SK-N-SH treated with all-trans-retinoic acid at 6 μM for 48 hours (cell line): ENCODE measurements at regions not wholly inside any gene's neighbourhood (a gene's known extent, or its start where the extent isn't known, plus 50 kb on each side); places are given as distances from the start of the nearest gene placed in this dataset.
A peak's percentile ranks its signal among the peaks of the same experiment; 100 is the strongest.

Experiments used
- ATAC-seq: fragments of 200-7000 bp; cut with Tn5 transposase; 3 replicates; pipeline ENCODE4 v1.9.1; 2020; ENCODE audit warnings: mild to moderate bottlenecking, moderate library complexity
- ARNTL ChIP-seq: fragments of 450-650 bp; formaldehyde crosslinking; IDR thresholded peaks from 2 replicates; pipeline ENCODE4 v1.5.0; 2020; ENCODE audit warnings: low read depth, mild to moderate bottlenecking, moderate library complexity, borderline replicate concordance
- BACH2 ChIP-seq: fragments of 250-450 bp; sonication (Bioruptor Pico); IDR thresholded peaks from 2 replicates; pipeline ENCODE4 v1.9.0; 2021; ENCODE audit warnings: mild to moderate bottlenecking, borderline replicate concordance
- CSDC2 ChIP-seq: fragments of 250-450 bp; sonication (Bioruptor Pico); IDR thresholded peaks from 2 replicates; pipeline ENCODE4 v1.5.0; 2020; ENCODE audit warnings: mild to moderate bottlenecking, moderate library complexity
- ISL1 ChIP-seq: fragments of 250-450 bp; sonication (Bioruptor Pico); IDR thresholded peaks from 2 replicates; pipeline ENCODE4 v2.1.2; 2022; ENCODE audit warnings: mild to moderate bottlenecking, moderate library complexity
- OSR1 ChIP-seq: fragments of 250-450 bp; sonication (Bioruptor Pico); IDR thresholded peaks from 2 replicates; pipeline ENCODE4 v1.8.0; 2022; ENCODE audit warnings: moderate library complexity, mild to moderate bottlenecking, inconsistent platforms
- PPARA ChIP-seq: fragments of 250-450 bp; sonication (Bioruptor Pico); IDR thresholded peaks from 2 replicates; pipeline ENCODE4 v1.5.0; 2020; ENCODE audit warnings: mild to moderate bottlenecking, borderline replicate concordance
- SNAI2 ChIP-seq: fragments of 250-450 bp; sonication (Bioruptor Pico); IDR thresholded peaks from 2 replicates; pipeline ENCODE4 v1.5.0; 2020; ENCODE audit warnings: mild to moderate bottlenecking, moderate library complexity
- TCF4 ChIP-seq: fragments of 250-450 bp; sonication (Bioruptor Pico); IDR thresholded peaks from 2 replicates; pipeline ENCODE4 v1.8.0; 2021; ENCODE audit warnings: mild to moderate bottlenecking, moderate library complexity, borderline replicate concordance
- ZC3H10 ChIP-seq: fragments of 250-450 bp; sonication (Bioruptor Pico); IDR thresholded peaks from 2 replicates; pipeline ENCODE4 v1.5.1; 2021; ENCODE audit warnings: mild to moderate bottlenecking, moderate library complexity
- ZFP3 ChIP-seq: fragments of 250-450 bp; sonication (Bioruptor Pico); IDR thresholded peaks from 2 replicates; pipeline ENCODE4 v1.5.0; 2020; ENCODE audit warnings: mild to moderate bottlenecking, moderate library complexity
- ZNF565 ChIP-seq: fragments of 450-650 bp; formaldehyde crosslinking; conservative IDR thresholded peaks from 2 replicates; pipeline ENCODE4 v1.5.0; 2020; ENCODE audit warnings: low read depth, mild to moderate bottlenecking, moderate library complexity
- ZNF70 ChIP-seq: fragments of 450-650 bp; formaldehyde crosslinking; IDR thresholded peaks from 2 replicates; pipeline ENCODE4 v1.5.0; 2020; ENCODE audit warnings: mild to moderate bottlenecking, moderate library complexity
- TF ChIP-seq, protein P1 (sequence below): fragments of 250-450 bp; sonication (Bioruptor Pico); IDR thresholded peaks from 2 replicates; pipeline ENCODE4 v1.5.1; 2020; ENCODE audit warnings: low read depth, mild to moderate bottlenecking, moderate library complexity
- TF ChIP-seq, protein P2 (sequence below): fragments of 250-450 bp; sonication (Bioruptor Pico); IDR thresholded peaks from 2 replicates; pipeline ENCODE4 v1.5.0; 2020; ENCODE audit warnings: mild to moderate bottlenecking, moderate library complexity

GRCh38 chr5:51559921-51560658 lies 176.8 kb downstream of the ISL1 start:
- TF ChIP-seq, protein P1, sequence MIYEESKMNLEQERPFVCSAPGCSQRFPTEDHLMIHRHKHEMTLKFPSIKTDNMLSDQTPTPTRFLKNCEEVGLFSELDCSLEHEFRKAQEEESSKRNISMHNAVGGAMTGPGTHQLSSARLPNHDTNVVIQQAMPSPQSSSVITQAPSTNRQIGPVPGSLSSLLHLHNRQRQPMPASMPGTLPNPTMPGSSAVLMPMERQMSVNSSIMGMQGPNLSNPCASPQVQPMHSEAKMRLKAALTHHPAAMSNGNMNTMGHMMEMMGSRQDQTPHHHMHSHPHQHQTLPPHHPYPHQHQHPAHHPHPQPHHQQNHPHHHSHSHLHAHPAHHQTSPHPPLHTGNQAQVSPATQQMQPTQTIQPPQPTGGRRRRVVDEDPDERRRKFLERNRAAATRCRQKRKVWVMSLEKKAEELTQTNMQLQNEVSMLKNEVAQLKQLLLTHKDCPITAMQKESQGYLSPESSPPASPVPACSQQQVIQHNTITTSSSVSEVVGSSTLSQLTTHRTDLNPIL = no peak
- TF ChIP-seq TCF4 (CRISPR knock-in tag) (peak; percentile 36; the same call in 1 of the 2 replicates), ZNF70 (CRISPR knock-in tag) (peak; percentile 91), CSDC2 (CRISPR knock-in tag) (no peak)
- no peak for ATAC-seq

DNA sequence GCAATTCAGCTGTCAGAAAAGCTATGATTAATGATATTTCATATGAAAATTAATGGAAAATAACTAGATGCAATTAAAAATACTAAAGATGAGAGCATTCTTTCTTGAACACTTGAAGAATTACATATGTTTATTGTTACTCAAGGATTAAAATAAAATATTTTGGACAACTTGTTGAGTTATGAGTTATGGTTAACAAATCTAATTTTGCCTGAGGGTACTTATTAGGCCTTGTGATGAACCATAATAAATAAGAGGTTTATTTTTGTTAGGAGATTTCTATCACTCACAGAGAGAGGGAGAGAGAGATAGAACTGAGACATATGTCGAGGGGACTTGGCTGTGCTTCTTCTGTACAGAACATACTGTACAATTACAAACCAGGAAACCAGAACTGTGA lies 183.7 kb downstream of the ISL1 start:
- TF ChIP-seq PPARA (CRISPR knock-in tag) = no peak
- peak; percentile 80 for TF ChIP-seq ISL1 (CRISPR knock-in tag)
- TF ChIP-seq ZC3H10 (CRISPR knock-in tag) = peak; percentile 51; the same call in 1 of the 2 replicates
- TF ChIP-seq SNAI2 (CRISPR knock-in tag) = no peak
- ATAC-seq = peak; percentile 68

DNA sequence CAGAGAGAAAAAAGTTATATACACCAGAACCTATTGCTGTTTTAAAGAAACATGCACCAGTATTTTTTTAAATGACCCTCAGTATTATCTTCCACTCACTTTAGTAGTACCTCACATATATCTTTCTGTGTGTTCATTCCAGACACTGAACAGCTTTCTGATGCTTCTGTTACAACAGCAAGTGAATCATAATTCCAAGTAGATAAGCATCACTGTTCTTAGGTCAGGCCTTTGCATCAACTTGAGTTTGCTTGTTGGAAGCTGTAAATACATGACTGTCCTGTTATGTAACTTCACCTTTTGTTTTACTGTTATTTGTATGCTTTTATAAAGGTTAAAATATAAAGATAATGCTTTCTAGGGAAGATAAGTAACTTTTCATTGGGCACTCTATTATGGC lies 184.4 kb downstream of the ISL1 start:
- peak; percentile 74 for TF ChIP-seq ISL1 (CRISPR knock-in tag)
- TF ChIP-seq ZFP3 (CRISPR knock-in tag) = no peak
- TF ChIP-seq, all 23 proteins: peak for 1
- peak; percentile 69 for ATAC-seq

DNA sequence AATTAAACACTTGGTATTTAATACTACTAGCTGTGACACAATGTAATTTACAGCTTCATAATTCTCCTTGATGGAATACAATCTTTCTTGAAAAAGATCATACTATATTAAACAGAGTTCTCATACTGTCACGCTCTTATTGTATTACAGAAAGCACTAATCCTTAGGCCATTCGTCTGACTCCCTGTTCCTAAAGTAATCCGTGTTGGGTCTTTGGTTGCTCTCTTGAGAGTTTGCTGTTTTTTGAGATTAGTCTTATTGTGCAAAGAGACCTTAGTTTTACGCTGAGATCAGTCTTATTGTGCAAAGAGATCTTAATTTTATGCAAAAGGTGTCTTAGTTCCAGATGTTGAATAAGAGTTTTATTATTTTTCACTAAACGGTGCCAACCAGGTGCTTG lies 190.6 kb downstream of the ISL1 start:
- TF ChIP-seq, protein P1 = no peak
- TF ChIP-seq CSDC2 (CRISPR knock-in tag) (no peak), ARNTL (CRISPR knock-in tag) (no peak), ZNF565 (CRISPR knock-in tag) (no peak), BACH2 (CRISPR knock-in tag) (no peak), OSR1 (CRISPR knock-in tag) (no peak), ZC3H10 (CRISPR knock-in tag) (no peak), PPARA (CRISPR knock-in tag) (no peak), SNAI2 (CRISPR knock-in tag) (no peak), ISL1 (CRISPR knock-in tag) (no peak)
- TF ChIP-seq, protein P2, sequence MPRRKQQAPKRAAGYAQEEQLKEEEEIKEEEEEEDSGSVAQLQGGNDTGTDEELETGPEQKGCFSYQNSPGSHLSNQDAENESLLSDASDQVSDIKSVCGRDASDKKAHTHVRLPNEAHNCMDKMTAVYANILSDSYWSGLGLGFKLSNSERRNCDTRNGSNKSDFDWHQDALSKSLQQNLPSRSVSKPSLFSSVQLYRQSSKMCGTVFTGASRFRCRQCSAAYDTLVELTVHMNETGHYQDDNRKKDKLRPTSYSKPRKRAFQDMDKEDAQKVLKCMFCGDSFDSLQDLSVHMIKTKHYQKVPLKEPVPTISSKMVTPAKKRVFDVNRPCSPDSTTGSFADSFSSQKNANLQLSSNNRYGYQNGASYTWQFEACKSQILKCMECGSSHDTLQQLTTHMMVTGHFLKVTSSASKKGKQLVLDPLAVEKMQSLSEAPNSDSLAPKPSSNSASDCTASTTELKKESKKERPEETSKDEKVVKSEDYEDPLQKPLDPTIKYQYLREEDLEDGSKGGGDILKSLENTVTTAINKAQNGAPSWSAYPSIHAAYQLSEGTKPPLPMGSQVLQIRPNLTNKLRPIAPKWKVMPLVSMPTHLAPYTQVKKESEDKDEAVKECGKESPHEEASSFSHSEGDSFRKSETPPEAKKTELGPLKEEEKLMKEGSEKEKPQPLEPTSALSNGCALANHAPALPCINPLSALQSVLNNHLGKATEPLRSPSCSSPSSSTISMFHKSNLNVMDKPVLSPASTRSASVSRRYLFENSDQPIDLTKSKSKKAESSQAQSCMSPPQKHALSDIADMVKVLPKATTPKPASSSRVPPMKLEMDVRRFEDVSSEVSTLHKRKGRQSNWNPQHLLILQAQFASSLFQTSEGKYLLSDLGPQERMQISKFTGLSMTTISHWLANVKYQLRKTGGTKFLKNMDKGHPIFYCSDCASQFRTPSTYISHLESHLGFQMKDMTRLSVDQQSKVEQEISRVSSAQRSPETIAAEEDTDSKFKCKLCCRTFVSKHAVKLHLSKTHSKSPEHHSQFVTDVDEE = no peak
- ATAC-seq = no peak

DNA sequence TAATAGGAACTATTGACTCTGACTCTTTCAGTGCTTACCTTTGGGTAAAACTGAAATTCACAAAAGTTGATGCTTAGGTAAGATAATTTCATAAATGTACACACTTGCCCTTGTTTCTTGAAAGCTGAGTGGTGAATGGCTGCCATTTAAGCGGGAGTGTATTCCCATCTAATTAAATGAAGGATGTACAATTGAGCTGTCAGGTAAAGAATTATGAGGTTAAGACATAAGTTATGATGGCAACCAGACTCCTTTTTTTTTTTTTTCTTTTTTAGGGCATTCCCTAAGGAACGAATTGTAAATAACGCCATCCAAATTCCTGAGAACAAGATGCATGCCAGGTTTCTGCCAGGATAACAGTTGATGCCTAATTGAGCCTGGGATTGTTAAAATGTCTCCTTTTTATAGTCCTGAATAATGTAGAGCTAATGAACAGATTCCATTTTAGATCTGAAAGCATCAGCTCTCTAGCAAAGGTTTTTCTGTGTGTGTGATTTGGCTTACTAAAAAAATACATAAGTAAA lies 199.7 kb downstream of the ISL1 start:
- peak; percentile 48 for ATAC-seq
- TF ChIP-seq, protein P2 = no peak
- TF ChIP-seq SNAI2 (CRISPR knock-in tag) (no peak), CSDC2 (CRISPR knock-in tag) (no peak), ISL1 (CRISPR knock-in tag) (peak; percentile 89)
- TF ChIP-seq, protein P1 = 0 out of 2 replicates have a peak, but pooled peaks have one; percentile 53
- TF ChIP-seq, all 23 proteins: peak for 2
